OCI-LY7 (cell line): ENCODE measurements at regions not wholly inside any gene's neighbourhood (a gene's known extent, or its start where the extent isn't known, plus 50 kb on each side); places are given as distances from the start of the nearest gene placed in this dataset.

Experiments used
- BruUV-seq: library from RNA; stranded (reverse); fragments of 400-500 nt; replicated peaks from 2 replicates; lab custom pipeline; 2021; lab: Mats Ljungman, UMichigan
- CTCF ChIA-PET: fragments of 300-600 bp; sonication (Branson Sonifier 250); formaldehyde crosslinking; loops from one replicate; lab custom pipeline; 2022; ENCODE audit warnings: antibody characterized with exemption; ENCODE audit not compliant: unreplicated experiment; lab: Charles Lee
- POLR2A ChIA-PET: fragments of 300-600 bp; sonication (Branson Sonifier 250); formaldehyde crosslinking; loops from one replicate; lab custom pipeline; 2022; ENCODE audit warnings: antibody characterized with exemption; lab: Charles Lee
- DNase-seq: peaks from one replicate; pipeline ENCODE4 v3.0.0-alpha.2; 2015; ENCODE audit warnings: low spot score
- H2AFZ ChIP-seq: fragments of 200-600 bp; sonication (generic), shearing (Covaris generic); 2 replicates; pipeline ENCODE4 v1.6.1; 2014; ENCODE audit warnings: mild to moderate bottlenecking, antibody characterized with exemption, low read length, moderate library complexity
- H3K27ac ChIP-seq: fragments of 200-600 bp; sonication (generic); 2 replicates; pipeline ENCODE4 v1.5.1; 2014; ENCODE audit warnings: mixed run types, low read depth, mild to moderate bottlenecking, moderate library complexity, low read length, inconsistent platforms; ENCODE audit not compliant: poor library complexity, severe bottlenecking
- H3K36me3 ChIP-seq: fragments of 200-600 bp; sonication (generic); 2 replicates; pipeline ENCODE4 v1.6.1; 2014; ENCODE audit warnings: mild to moderate bottlenecking, antibody characterized with exemption, low read length, moderate library complexity, mixed read lengths; ENCODE audit not compliant: insufficient read depth
- H3K4me1 ChIP-seq: fragments of 200-600 bp; sonication (generic); 2 replicates; pipeline ENCODE4 v1.5.1; 2014; ENCODE audit warnings: mild to moderate bottlenecking, low read length; ENCODE audit not compliant: insufficient read depth, poor library complexity, severe bottlenecking
- H3K4me2 ChIP-seq: fragments of 200-600 bp; sonication (generic); 2 replicates; pipeline ENCODE4 v1.6.1; 2014; ENCODE audit warnings: mild to moderate bottlenecking, low read length
- H3K4me3 ChIP-seq: fragments of 200-600 bp; sonication (generic); 2 replicates; pipeline ENCODE4 v1.5.1; 2014; ENCODE audit warnings: mild to moderate bottlenecking, low read depth, low read length; ENCODE audit not compliant: poor library complexity, severe bottlenecking
- H3K79me2 ChIP-seq: fragments of 200-600 bp; sonication (generic); 2 replicates; pipeline ENCODE4 v1.6.1; 2016; ENCODE audit warnings: low read depth, mild to moderate bottlenecking, low read length, moderate library complexity, mixed read lengths; ENCODE audit not compliant: insufficient read depth
- H3K9me2 ChIP-seq: fragments of 200-600 bp; sonication (generic); 2 replicates; pipeline ENCODE4 v1.6.1; 2016; ENCODE audit warnings: mild to moderate bottlenecking, low read length, mixed read lengths; ENCODE audit not compliant: insufficient read depth
- H3K9me3 ChIP-seq: fragments of 200-600 bp; sonication (generic); 2 replicates; pipeline ENCODE4 v1.6.1; 2014; ENCODE audit warnings: mild to moderate bottlenecking, mixed run types, low read length, mixed read lengths
- H4K20me1 ChIP-seq: fragments of 200-600 bp; sonication (generic); 2 replicates; pipeline ENCODE4 v1.6.1; 2014; ENCODE audit warnings: mild to moderate bottlenecking, antibody characterized with exemption, low read length, moderate library complexity, mixed read lengths; ENCODE audit not compliant: insufficient read depth
- EZH2phosphoT487 ChIP-seq: fragments of 200-600 bp; sonication (generic); IDR thresholded peaks from 2 replicates; pipeline ENCODE4 v1.6.1; 2018; ENCODE audit warnings: low read depth, borderline replicate concordance, mild to moderate bottlenecking, mixed run types, antibody characterized with exemption, low read length, moderate library complexity, mixed read lengths
- intact Hi-C: fragments of 100-400 bp; cut with micrococcal nuclease; formaldehyde crosslinking; loops from one replicate; pipeline ENCODE4 v1.10.0; 2022; ENCODE audit not compliant: unreplicated experiment
- TF ChIP-seq, protein P1 (sequence below): fragments of 200-600 bp; sonication (generic); conservative IDR thresholded peaks from 2 replicates; pipeline ENCODE4 v1.5.1; 2014; ENCODE audit warnings: mild to moderate bottlenecking, antibody characterized with exemption, low read length, moderate library complexity, mixed read lengths

GRCh38 chr2:67487993-67488392, 90.9 kb downstream of the ETAA1 start:
- H3K79me2 ChIP-seq, result no peaks in the 10 kb centered on the region
- H2AFZ ChIP-seq, result no peak overlapping the region
- no peaks in the 10 kb centered on the region for H3K36me3 ChIP-seq
- TF ChIP-seq, protein P1, sequence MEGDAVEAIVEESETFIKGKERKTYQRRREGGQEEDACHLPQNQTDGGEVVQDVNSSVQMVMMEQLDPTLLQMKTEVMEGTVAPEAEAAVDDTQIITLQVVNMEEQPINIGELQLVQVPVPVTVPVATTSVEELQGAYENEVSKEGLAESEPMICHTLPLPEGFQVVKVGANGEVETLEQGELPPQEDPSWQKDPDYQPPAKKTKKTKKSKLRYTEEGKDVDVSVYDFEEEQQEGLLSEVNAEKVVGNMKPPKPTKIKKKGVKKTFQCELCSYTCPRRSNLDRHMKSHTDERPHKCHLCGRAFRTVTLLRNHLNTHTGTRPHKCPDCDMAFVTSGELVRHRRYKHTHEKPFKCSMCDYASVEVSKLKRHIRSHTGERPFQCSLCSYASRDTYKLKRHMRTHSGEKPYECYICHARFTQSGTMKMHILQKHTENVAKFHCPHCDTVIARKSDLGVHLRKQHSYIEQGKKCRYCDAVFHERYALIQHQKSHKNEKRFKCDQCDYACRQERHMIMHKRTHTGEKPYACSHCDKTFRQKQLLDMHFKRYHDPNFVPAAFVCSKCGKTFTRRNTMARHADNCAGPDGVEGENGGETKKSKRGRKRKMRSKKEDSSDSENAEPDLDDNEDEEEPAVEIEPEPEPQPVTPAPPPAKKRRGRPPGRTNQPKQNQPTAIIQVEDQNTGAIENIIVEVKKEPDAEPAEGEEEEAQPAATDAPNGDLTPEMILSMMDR, result no peak
- TF ChIP-seq EZH2phosphoT487, result no peak
- H3K4me3 ChIP-seq, result no peak overlapping the region
- H3K4me2 ChIP-seq, result no peak overlapping the region
- H4K20me1 ChIP-seq, result no peaks in the 10 kb centered on the region
- ChIA-PET CTCF (no interaction called here), POLR2A (no interaction called here)
- DNase-seq, result no peak
- no TSS peak for BruUV-seq
- H3K4me1 ChIP-seq, result no peaks in the 10 kb centered on the region
- intact Hi-C loops, result no loop called here
- no peaks in the 10 kb centered on the region for H3K9me2 ChIP-seq
- no peaks in the 10 kb centered on the region for H3K9me3 ChIP-seq
- no peak overlapping the region for H3K27ac ChIP-seq

GRCh38 chr2:67489396-67489795, 92.3 kb downstream of the ETAA1 start:
- H3K27ac ChIP-seq, result no peak overlapping the region
- H3K4me1 ChIP-seq, result no peaks in the 10 kb centered on the region
- H4K20me1 ChIP-seq, result no peaks in the 10 kb centered on the region
- H3K9me2 ChIP-seq, result no peaks in the 10 kb centered on the region
- intact Hi-C loops, result no loop called here
- BruUV-seq, result no TSS peak
- no peaks in the 10 kb centered on the region for H3K9me3 ChIP-seq
- no peak overlapping the region for H2AFZ ChIP-seq
- no peaks in the 10 kb centered on the region for H3K79me2 ChIP-seq
- no peaks in the 10 kb centered on the region for H3K36me3 ChIP-seq
- ChIA-PET CTCF (no interaction called here), POLR2A (interaction anchor here (0.6 kb wide), 1 partner anchor 292 kb away, joined by 5 read pairs; no protein-coding TSS in a partner anchor)
- no peak overlapping the region for H3K4me3 ChIP-seq
- H3K4me2 ChIP-seq, result no peak overlapping the region
- DNase-seq, result no peak
- TF ChIP-seq EZH2phosphoT487, result no peak
- TF ChIP-seq, protein P1, result no peak

GRCh38 chr2:67498931-67499330, 101.8 kb downstream of the ETAA1 start:
- Histone ChIP-seq H3K9me3 (no peaks in the 10 kb centered on the region), H3K4me2 (no peak overlapping the region), H3K4me1 (no peaks in the 10 kb centered on the region), H3K36me3 (no peaks in the 10 kb centered on the region), H2AFZ (no peak overlapping the region), H3K4me3 (no peak overlapping the region), H3K27ac (no peak overlapping the region), H3K79me2 (no peaks in the 10 kb centered on the region), H3K9me2 (no peaks in the 10 kb centered on the region), H4K20me1 (no peaks in the 10 kb centered on the region)
- TF ChIP-seq, protein P1, result no peak
- no peak for TF ChIP-seq EZH2phosphoT487
- intact Hi-C loops, result no loop called here
- POLR2A ChIA-PET, result no interaction called here
- CTCF ChIA-PET, result no interaction called here
- BruUV-seq, result no TSS peak
- no peak for DNase-seq
